NOMO-1 (cell line): ENCODE measurements at regions not wholly inside any gene's neighbourhood (a gene's known extent, or its start where the extent isn't known, plus 50 kb on each side); places are given as distances from the start of the nearest gene placed in this dataset.

Experiments used
- DNase-seq, 2 experiments: peaks; one replicate each; lab custom pipeline; 2025; ENCODE audit not compliant: unreplicated experiment in 2 of 2; lab: John Stamatoyannopoulos, UW

DNA sequence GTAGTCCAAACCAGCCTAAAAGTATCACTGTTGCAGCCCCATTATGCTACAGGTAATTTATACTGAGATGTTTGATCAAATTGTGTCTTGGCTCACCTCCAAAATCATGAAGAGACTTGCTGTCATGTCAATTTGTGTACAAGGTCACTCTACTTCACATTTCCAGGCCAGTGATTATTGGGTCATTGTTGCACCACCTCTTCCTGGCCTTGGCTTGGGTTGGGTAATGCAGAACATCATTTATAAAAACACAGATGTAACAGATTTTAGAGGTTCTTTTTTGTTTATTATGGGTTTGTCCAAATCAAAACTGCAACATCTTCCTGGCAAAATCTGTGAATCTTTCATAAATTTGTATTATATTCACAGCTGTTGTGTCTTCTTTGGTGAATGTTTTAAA lies 459.5 kb downstream of the ANKRD50 start:
- no peak for DNase-seq

DNA sequence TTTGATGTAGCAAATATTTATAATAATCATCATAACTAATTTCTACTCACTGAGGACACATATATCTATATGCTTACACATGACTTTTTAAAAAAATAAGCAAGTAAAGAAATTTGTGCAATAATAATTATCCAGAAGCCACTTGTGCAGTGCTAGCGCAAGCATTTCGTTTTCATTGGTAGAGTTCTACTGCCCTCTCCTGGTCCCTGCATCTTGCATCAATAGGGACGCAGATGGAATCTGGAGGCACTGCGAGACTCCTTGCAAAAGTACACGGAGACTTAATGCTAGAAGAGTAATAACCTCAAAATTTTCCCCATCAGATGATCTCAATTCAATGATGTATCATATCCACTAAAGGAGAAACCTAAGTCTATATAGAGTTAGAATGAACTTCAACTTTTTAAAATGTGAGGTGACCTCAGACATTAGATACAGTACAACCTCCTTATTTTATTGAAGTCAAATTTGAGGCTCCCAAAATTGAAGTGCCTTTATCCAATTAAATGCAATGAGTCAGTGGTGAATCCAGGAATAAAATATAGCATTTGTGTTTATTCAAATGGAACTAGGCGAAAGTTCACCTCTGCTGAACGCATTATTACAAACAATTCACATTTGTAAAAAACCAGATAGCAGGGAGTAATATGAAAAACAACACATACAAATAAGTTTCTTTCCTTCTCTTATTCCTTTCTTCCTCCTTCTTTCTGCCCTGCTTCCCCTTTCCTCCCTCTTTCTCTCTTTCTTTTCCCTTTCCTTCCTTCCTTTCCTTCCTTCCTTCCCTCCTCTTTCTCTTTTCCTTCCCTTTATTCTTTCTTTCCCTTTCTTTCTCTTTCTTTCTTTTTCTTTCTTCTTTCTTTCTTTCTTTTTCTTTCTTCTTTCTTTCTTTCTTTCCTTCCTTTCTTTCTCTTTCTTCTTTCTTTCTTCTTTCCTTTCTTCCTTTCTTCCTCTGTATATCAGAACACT lies 450.0 kb downstream of the ANKRD50 start:
- DNase-seq = peak; percentile 42 to 58

DNA sequence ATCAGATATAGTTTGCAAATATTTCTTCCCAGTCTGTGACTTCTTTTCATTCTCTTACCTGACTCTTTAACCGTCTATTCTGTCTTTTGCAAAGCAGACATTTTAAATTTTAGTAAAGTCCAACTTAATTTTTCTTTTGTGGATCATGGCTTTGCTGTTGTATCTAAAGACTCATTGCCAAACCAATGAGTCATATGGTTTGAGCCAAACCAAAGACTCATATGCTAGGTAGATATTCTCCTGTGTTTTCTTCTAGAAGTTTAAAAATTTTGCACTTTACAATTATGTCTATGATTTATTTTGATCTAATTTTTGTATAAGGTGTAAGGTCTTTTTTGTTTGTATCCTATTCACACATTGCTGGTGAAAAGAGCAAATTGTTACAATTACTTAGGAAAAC lies 446.8 kb downstream of the ANKRD50 start:
- no peak for DNase-seq

DNA sequence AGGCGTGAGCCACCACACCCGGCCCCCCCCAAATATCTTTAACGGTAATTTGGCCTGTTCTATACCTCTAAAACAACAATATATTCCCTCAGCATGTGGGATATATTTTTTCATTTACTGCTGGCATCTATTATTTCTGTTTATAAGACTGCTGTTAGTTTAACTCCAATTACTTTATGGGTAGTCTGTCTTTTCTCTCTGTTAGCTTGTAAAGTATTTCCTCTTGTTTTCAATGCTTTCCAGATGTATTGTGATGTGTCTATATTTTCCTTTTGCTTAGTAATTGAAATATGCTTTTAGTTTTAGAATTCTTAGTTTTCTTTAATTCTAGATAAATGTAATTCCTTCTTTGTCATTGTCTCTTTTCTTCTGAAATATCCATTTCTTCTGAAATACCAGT lies 445.8 kb downstream of the ANKRD50 start:
- DNase-seq = no peak

DNA sequence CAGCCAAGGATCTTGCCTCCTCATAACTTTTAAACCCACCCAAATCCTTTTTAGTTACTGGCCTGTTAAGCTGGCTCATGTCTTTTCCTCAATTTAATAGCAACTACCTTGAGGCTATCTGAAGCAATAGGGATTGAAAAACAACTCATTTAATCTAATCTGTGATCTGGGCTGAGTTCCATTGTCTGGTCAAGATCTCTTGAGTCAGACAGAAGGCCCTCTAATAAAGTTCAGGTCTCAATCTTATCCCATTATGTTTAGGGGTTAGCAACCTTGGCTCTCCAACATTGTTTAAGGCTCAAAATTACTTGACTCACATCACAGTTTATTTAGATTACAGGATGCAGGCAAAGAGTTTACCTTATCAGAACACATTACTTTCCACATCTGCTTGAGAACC lies 436.1 kb downstream of the ANKRD50 start:
- DNase-seq = no peak

DNA sequence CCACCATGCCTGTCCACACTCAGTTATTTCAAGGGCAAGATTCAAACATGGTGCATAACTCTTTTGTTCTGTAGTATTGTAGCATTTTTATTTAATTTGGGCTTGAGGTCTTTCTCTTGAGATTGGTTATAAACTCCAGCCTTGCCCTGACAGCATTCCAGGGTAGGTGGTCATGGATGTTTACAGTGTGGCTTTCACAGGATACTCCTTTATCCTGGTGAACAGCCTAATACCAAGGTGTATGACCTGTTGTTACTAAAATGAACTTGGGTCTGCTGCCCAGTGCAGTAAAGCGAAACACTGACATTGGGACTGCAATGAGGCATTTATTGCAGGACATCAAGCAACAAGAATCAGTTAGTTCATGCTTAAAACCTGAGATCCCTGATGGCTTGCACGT lies 434.8 kb downstream of the ANKRD50 start:
- DNase-seq = no peak

DNA sequence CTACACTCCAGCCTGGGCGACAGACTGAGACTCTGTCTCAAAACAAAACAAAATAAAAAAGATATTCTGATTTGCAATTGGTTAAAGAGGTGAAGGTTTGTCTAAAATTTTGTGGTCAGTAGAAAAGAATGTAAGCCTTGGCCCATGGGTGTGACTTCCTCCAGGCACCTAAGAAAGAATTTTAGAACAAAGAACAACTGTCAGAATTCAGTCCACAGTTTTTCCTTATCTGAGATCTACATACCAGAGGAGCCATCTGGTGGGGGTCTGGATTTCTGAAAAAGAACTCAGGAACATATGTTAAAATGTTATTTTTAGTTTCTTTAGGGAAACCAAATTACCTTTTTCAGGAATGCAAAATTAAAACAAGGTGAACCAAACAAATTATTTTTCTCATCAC lies 434.1 kb downstream of the ANKRD50 start:
- DNase-seq = no peak

DNA sequence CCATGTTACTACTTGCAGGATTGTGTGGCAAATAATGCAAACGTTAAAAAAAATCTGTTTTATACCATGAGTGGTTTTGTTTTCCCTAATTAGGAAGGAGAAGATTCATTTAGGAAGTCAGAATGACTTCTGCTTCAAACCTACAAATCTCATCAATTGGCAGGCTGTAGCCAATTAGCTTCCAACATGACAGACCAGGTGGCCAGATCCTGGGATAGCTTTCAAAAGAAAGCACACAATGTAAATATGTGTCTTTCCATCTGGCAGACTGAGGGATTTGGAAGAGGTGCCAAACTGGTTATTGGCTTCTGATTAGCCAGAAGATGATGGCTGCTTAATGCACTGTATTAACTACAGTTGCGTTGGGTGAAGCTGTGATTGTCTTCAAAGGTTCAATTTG lies 432.8 kb downstream of the ANKRD50 start:
- no peak for DNase-seq

DNA sequence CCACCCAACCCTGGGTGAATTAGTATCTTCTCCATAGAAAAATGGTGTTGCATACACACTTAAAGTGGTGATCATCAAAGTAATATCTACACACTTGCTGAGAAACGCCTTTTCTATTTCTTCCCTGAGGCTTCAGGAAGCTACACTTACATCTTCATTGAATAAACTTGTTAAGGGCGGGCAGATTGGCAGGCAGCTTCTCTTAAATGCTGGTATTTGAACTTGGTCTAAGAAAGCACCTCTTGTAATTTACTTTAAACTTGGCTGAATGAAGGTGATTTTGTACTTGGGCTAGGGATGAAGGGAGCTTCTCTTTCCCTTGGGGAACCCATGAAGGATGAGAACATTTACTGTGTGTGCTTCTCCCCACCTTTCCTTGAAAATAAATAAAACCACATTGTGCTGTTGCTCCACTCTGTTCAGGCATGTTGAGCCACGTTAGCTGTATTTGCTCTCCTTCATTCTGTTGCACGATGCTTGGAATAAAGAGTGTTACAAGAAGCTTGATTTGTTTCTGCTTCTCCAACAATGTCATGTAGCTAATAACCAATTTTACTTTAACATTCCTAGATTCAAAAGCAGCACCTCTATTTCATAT lies 430.1 kb downstream of the ANKRD50 start:
- DNase-seq = no peak

DNA sequence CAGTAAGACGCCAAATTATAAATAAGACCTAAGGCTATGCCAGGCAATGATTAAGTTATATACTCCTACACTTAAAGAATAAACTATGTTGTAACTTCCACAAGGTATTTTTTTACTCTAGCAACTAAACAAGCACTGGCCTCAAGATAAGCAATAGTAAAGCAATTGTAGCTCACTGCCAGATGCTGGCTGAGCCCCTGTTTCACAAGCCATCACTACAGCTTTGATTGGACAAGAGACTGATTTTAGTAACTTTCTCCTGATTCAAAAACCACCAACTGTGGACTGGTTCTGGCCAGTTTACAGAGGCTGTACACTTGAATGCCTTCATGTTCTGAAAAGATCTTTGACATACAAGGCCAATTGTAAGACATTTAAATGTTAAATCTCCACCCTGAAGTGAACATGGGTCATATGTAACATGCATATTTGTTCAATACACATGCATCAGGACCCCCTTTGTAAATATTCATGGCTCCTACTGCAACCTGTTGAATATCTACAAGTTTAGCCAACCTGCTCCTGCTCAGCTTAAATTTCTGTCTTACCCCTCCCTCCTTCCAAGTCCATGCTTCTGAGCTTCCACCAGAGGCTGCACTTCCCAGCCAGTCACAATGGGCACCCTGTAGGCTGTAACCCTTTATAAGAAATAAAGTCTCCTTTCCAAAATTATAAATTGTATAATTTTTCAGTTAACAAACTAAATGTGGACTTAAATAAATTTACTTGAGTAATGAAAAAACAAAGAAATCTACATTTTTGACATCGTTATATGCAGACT lies 423.6 kb downstream of the ANKRD50 start:
- DNase-seq = no peak

DNA sequence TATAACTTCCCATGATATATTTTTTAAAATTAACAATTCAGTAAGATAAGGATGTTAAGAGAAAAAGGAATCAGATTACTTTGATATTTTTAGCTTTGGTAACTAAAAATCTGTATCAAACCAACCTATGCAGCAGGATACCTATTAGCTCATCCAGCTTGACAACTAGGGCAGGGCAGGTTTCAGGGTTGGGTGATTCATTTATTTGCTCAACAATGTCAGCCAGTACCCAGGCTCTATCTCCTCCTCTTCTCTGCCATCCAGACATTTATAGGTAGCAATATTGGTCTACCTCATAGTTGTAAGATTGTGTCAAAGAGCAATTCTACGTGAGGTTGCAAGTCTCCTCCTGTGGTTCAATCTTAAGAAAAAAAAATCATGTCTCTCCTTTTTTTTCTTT lies 421.9 kb downstream of the ANKRD50 start:
- DNase-seq = no peak

DNA sequence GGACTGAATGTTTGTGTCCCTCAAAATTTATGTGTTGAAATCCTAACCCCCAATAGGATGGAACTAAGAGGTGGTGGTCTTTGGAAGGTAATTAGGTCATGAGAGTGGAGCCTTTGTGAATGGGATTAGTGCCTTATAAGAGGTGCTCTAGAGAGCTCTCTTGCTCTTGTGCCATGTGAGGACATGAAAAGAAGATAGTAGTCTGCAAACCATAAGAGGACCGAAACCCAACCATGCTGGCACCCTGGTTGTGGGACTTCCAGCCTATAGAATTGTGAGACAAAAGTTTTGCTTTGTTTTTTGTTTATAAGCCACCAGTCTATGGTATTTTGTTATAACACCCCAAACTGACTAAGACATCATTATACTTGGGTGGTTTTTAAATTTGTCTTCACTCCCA lies 417.1 kb downstream of the ANKRD50 start:
- no peak for DNase-seq

DNA sequence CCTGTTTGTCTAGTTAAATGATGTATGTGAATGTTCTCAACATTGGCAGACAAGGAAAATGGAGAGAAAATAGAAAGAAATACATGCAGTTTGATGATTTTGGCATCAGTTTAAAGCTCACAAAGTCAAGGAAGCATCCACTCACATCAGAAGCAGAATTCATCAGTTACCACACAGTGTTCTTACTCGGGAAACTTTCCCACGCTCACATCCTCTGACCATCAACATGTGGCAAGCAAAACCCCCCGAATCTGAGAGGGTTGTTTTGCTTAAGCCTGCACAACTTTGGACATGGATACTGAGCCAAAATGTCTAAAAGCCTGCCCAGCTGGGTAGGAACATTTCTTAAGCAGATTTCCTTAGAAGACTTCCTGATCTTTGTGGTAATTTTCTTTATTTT lies 407.6 kb downstream of the ANKRD50 start:
- DNase-seq = no peak

DNA sequence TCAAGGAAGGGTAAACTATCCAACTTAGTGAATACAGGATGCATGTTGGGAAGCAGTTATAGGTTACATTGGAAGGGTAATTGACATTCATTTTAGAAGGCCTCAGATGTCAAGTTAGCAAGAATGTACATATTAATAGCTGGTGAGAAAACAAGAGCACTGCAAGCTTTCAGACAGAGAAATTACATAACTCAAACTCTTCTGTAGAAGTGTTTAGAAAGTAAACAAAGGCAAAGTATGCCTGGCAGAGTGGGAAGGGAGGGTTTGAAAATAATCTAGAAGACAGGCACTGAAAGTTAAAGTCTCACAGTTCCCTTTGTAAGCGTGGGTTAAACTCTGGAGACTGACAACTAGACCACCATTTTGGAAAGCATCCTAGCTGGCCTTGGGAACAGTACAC lies 406.2 kb downstream of the ANKRD50 start:
- DNase-seq = no peak

DNA sequence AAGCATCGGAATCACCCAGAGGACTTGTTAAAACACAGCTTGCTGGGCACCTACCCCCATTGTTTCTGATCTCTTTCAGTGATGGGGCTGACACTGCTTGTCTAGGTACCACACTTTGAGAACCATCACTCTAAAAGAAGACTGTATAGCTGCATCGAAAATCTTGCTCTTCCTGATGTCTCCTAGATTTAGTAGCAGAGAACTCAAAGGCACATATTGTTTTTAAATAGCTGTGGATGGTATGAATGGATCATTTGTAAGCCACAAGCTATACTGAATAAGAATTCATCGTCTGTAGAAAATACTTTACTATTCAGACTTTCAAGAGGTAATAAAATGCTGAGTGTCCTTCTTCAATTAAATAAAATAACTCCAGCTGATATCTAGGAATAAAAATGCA lies 405.4 kb downstream of the ANKRD50 start:
- DNase-seq = no peak

DNA sequence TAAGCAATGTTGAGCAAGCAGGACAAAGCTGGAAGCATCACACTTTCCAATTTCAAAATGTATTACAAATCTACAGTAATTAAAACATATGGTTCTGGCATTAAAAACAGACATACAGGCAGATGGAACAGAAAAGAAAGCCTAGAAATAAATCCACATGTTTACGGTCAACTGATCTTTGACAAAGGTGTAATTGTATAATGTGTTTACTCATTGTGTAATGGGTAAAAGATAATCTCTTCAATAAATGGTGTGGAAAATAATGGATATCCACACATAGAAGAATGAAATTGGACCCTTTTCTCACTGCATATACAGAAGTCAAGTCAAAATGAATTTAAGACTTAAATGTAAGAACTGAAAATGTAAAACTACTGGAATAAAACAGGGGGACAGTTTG lies 394.2 kb downstream of the ANKRD50 start:
- no peak for DNase-seq

DNA sequence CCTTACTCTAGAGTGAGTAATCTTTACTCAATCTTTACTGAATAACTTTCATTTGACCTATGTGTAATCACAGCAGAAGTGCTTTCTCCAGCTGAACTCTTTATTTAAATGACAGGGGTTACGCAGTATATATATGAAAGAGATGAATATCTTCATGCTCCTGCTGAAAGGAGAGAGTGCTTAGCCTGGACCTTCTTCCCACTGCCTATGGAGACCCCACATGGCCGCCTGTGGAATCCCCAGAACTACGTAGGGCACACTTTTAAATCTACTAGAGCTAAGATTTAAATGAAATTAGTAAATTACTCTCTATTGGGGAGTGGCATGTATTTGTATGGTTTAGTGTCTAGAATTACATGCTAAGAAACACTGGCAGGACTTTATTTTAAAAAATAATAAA lies 391.2 kb downstream of the ANKRD50 start:
- no peak for DNase-seq

DNA sequence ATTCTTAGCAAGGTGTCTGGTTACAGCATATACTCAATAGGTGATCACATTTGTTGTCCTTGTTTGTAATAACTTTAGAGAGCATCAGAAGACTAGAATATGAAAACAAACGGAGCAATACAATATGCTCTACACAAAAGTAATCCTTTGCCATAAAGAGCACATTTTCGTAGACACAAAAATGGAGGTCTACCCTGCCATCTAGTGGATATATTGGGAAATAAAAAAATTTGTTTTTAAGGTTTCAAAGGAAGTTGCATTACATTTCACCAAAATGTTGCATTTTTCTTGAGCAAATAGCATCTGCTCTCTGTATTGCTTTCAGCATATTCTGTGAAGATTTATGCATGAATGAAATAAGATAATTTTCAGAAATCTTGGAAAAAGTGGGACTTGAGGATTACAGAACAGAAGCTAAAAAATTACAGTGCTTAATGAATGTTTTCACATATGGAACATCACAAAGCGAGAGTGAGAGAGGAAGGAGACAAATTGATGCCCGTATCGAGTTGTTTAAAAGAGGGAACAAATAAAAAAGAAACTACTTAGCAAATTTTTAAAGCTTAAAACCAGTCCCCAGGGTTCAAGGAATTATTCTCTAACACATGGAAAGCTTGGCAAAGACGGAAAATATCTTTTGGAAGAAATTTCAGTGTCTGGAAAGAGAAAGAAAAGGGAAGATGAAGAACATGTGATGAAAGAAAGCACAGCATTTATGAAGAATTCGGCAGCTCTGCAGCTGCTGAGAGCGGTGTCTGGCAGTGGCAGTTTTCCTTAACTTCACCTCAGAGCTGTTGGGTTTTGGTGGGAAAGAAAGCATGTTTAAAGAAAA lies 390.1 kb downstream of the ANKRD50 start:
- peak in 1 of 2 experiments; percentile 21 for DNase-seq

DNA sequence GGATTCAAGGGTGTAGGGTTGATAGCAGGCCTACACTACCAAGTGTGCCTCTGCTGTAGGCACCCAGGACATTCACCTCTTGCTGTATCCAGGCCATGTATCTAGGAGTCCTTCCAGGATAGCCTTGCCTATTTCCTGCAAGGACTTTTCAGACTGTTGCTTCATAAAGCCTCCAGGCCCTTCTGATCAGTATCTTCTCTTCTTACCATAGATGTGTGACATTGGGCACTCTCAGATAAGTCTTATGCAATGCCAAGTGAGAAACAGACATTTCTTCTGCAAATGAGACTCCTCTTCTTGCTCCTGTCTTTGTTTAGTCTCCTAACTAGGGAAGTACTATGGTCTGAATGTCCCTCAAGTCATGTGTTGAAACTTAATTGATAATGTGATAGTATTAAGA lies 386.8 kb downstream of the ANKRD50 start:
- no peak for DNase-seq

DNA sequence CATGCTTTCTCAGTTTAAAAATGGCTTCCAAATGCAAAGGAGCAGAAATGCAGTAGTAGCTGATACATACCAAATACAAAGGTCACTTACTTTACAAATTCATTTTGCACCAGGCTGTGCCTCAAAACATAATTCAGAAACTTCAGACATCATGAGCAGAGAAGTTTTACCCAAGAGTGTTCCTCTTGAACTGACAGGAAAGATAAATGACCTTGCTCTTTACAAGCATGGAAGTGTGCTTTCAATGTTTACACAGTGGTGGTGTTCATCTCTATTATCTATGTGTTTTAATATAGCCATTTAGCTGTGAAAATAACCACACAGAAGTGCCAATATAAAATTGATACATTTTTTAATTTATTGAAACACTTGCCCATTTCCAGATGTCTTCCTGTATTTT lies 383.4 kb downstream of the ANKRD50 start:
- no peak for DNase-seq

DNA sequence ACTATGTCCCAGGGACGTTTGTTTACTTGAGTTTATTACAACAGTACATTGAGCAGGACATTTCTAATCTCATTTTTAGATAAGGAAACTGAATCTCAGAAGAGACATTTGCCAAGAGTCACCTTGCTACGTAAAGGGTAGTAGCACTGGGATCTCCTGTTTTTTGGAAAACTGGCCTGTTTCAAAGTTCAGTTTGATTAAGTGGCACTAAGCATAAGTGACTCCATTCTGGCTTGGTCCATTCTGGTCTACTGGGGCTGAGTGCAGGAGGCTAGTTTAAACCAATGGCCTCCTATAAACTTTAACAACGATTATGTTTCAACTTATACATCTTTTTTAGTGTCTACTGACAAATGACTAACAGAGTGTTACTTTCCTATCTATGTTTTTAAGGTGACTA lies 382.5 kb downstream of the ANKRD50 start:
- no peak for DNase-seq
